Caco-2 (cell line): ENCODE measurements at regions not wholly inside any gene's neighbourhood (a gene's known extent, or its start where the extent isn't known, plus 50 kb on each side); places are given as distances from the start of the nearest gene placed in this dataset.

Experiments
- BruUV-seq: library from RNA; stranded (reverse); fragments of 400-500 nt; replicated peaks from 2 replicates; lab custom pipeline; 2021; lab: Mats Ljungman, UMichigan
- CTCF ChIA-PET: fragments of 300-600 bp; sonication (Branson Sonifier 250); formaldehyde crosslinking; loops from one replicate; lab custom pipeline; 2022; ENCODE audit warnings: antibody characterized with exemption; lab: Charles Lee
- POLR2A ChIA-PET: fragments of 300-600 bp; sonication (Branson Sonifier 250); formaldehyde crosslinking; loops from one replicate; lab custom pipeline; 2022; ENCODE audit warnings: antibody characterized with exemption; lab: Charles Lee
- DNase-seq, 2 experiments: peaks; one replicate each; pipeline versions ENCODE4 v3.0.0 to v3.0.0-alpha.2; 2020 to 2022
- H3K27me3 ChIP-seq: replicated peaks from 2 replicates; pipeline ENCODE4 v1.6.0; 2011; ENCODE audit warnings: low read length; ENCODE audit not compliant: control insufficient read depth, insufficient read depth
- H3K36me3 ChIP-seq: 2 replicates; pipeline ENCODE4 v1.5.1; 2011; ENCODE audit warnings: low read length; ENCODE audit not compliant: control insufficient read depth, insufficient read depth
- H3K4me1 ChIP-seq: fragments of 250-450 bp; sonication (Bioruptor Pico); 2 replicates; pipeline ENCODE4 v1.5.1; 2020; ENCODE audit warnings: mild to moderate bottlenecking
- H3K4me3 ChIP-seq: 2 replicates; pipeline ENCODE4 v1.5.1; 2011; ENCODE audit warnings: low read depth, mild to moderate bottlenecking, control low read depth, low read length
- H3K9me3 ChIP-seq: fragments of 250-450 bp; sonication (Bioruptor Pico); 2 replicates; pipeline ENCODE4 v1.5.1; 2020; ENCODE audit warnings: mild to moderate bottlenecking, moderate library complexity
- H3K27ac Mint-ChIP-seq: one replicate; pipeline ENCODE4 v1.8.0; 2022; ENCODE audit warnings: mixed read lengths; ENCODE audit not compliant: unreplicated experiment
- H3K27me3 Mint-ChIP-seq: one replicate; pipeline ENCODE4 v1.8.0; 2022; ENCODE audit warnings: mixed read lengths; ENCODE audit not compliant: insufficient read depth, unreplicated experiment
- H3K36me3 Mint-ChIP-seq: one replicate; pipeline ENCODE4 v1.8.0; 2022; ENCODE audit warnings: mild to moderate bottlenecking, mixed read lengths; ENCODE audit not compliant: insufficient read depth, unreplicated experiment
- H3K4me1 Mint-ChIP-seq: one replicate; pipeline ENCODE4 v1.8.0; 2022; ENCODE audit warnings: low read depth, mixed read lengths; ENCODE audit not compliant: unreplicated experiment
- H3K4me3 Mint-ChIP-seq: one replicate; pipeline ENCODE4 v1.8.0; 2022; ENCODE audit warnings: mild to moderate bottlenecking, moderate library complexity, mixed read lengths; ENCODE audit not compliant: unreplicated experiment
- H3K9me3 Mint-ChIP-seq: one replicate; pipeline ENCODE4 v1.8.0; 2022; ENCODE audit warnings: mixed read lengths; ENCODE audit not compliant: unreplicated experiment
- CTCF ChIP-seq, 2 experiments: fragments of 200-600 bp in 1 of 2; IDR thresholded peaks; 1 replicate in 1 of 2; 2 replicates in 1 of 2; pipeline versions ENCODE4 v1.5.1 to v1.8.0; 2011 to 2022; ENCODE audit warnings: antibody characterized with exemption in 1 of 2, control low read depth in 1 of 2, inconsistent platforms in 1 of 2, low read depth in 1 of 2, low read length in 1 of 2, mild to moderate bottlenecking in 1 of 2, moderate library complexity in 1 of 2; ENCODE audit not compliant: insufficient read depth in 1 of 2, severe bottlenecking in 1 of 2, unreplicated experiment in 1 of 2
- intact Hi-C: fragments of 100-400 bp; cut with micrococcal nuclease; formaldehyde crosslinking; loops from one replicate; pipeline ENCODE4 v1.10.0; 2022; ENCODE audit not compliant: unreplicated experiment

GRCh38 chrX:130984782-130985181, 73.4 kb upstream of the ARHGAP36 start:
- no peak for TF ChIP-seq CTCF (IDR thresholded peaks at IDR 0.05; ENCODE audit: insufficient read depth in 1 of 2, low read depth in 1 of 2, low read length in 1 of 2, severe bottlenecking in 1 of 2, unreplicated experiment in 1 of 2)
- CTCF ChIA-PET = no interaction called here
- H3K36me3 ChIP-seq = no peaks in the 10 kb centered on the region
- Mint-ChIP-seq H3K4me3 (no peak overlapping the region), H3K4me1 (no peaks in the 10 kb centered on the region), H3K9me3 (no peaks in the 10 kb centered on the region), H3K27ac (no peak overlapping the region), H3K36me3 (no peaks in the 10 kb centered on the region), H3K27me3 (peaks cover 9% of the 10 kb centered on the region)
- BruUV-seq = no TSS peak
- no peaks in the 10 kb centered on the region for H3K4me1 ChIP-seq
- POLR2A ChIA-PET = no interaction called here
- DNase-seq = no peak
- no peaks in the 10 kb centered on the region; the same call in 1 of the 2 replicates for H3K27me3 ChIP-seq
- no peak overlapping the region for H3K4me3 ChIP-seq
- H3K9me3 ChIP-seq = no peaks in the 10 kb centered on the region
- intact Hi-C loops = no loop called here

GRCh38 chrX:130987241-130987640, 70.9 kb upstream of the ARHGAP36 start:
- intact Hi-C loops = no loop called here
- Mint-ChIP-seq H3K9me3 (no peaks in the 10 kb centered on the region), H3K27me3 (peaks cover 9% of the 10 kb centered on the region), H3K4me1 (no peaks in the 10 kb centered on the region), H3K4me3 (no peak overlapping the region), H3K27ac (no peak overlapping the region), H3K36me3 (no peaks in the 10 kb centered on the region)
- Histone ChIP-seq H3K4me1 (no peaks in the 10 kb centered on the region), H3K27me3 (no peaks in the 10 kb centered on the region; the same call in 1 of the 2 replicates), H3K36me3 (no peaks in the 10 kb centered on the region), H3K9me3 (no peaks in the 10 kb centered on the region), H3K4me3 (no peak overlapping the region)
- no peak for DNase-seq
- no peak for TF ChIP-seq CTCF (IDR thresholded peaks at IDR 0.05; ENCODE audit: insufficient read depth in 1 of 2, low read depth in 1 of 2, low read length in 1 of 2, severe bottlenecking in 1 of 2, unreplicated experiment in 1 of 2)
- ChIA-PET POLR2A (no interaction called here), CTCF (no interaction called here)
- no TSS peak for BruUV-seq

GRCh38 chrX:130990723-130991122, 67.4 kb upstream of the ARHGAP36 start:
- Histone ChIP-seq H3K9me3 (no peaks in the 10 kb centered on the region), H3K27me3 (no peaks in the 10 kb centered on the region; the same call in 1 of the 2 replicates), H3K36me3 (no peaks in the 10 kb centered on the region), H3K4me1 (no peaks in the 10 kb centered on the region), H3K4me3 (no peak overlapping the region)
- H3K36me3 Mint-ChIP-seq = no peaks in the 10 kb centered on the region
- peaks cover 5% of the 10 kb centered on the region for H3K27me3 Mint-ChIP-seq
- TF ChIP-seq CTCF (IDR thresholded peaks at IDR 0.05; ENCODE audit: insufficient read depth in 1 of 2, low read depth in 1 of 2, low read length in 1 of 2, severe bottlenecking in 1 of 2, unreplicated experiment in 1 of 2) = no peak
- POLR2A ChIA-PET = no interaction called here
- DNase-seq = no peak
- H3K4me3 Mint-ChIP-seq = no peak overlapping the region
- CTCF ChIA-PET = no interaction called here
- H3K27ac Mint-ChIP-seq = no peak overlapping the region
- no peaks in the 10 kb centered on the region for H3K4me1 Mint-ChIP-seq
- no TSS peak for BruUV-seq
- no peaks in the 10 kb centered on the region for H3K9me3 Mint-ChIP-seq
- intact Hi-C loops = no loop called here
